Heart right ventricle (tissue), 16 donors: ENCODE measurements at regions not wholly inside any gene's neighbourhood (a gene's known extent, or its start where the extent isn't known, plus 50 kb on each side); places are given as distances from the start of the nearest gene placed in this dataset.

Experiments
- ATAC-seq, 8 donors: fragments of 200-7000 bp; cut with Tn5 transposase; one replicate each; pipeline ENCODE4 v1.9.1; 2020; ENCODE audit warnings: mild to moderate bottlenecking in 8 of 8, moderate library complexity in 8 of 8, moderate number of reproducible peaks in 1 of 8
- DNase-seq, 2 donors: peaks; one replicate each; pipeline ENCODE4 v3.0.0-alpha.2; 2020
- H3K27ac ChIP-seq, 10 donors: fragments of 200-600 bp; sonication (generic) in 2 of 10; one replicate each; pipeline versions ENCODE4 v1.5.0 to v1.8.0; 2020 to 2022; ENCODE audit warnings: mild to moderate bottlenecking in 3 of 10
- H3K27me3 ChIP-seq, 7 donors: fragments of 200-600 bp; one replicate each; pipeline ENCODE4 v1.8.0; 2021 to 2022; ENCODE audit warnings: mild to moderate bottlenecking in 2 of 7
- H3K36me3 ChIP-seq, 9 donors: fragments of 200-600 bp; sonication (generic) in 1 of 9; one replicate each; pipeline versions ENCODE4 v1.5.0 to v1.8.0; 2020 to 2022; ENCODE audit warnings: mild to moderate bottlenecking in 2 of 9
- H3K4me1 ChIP-seq, 9 donors: fragments of 200-600 bp; sonication (generic) in 1 of 9; one replicate each; pipeline versions ENCODE4 v1.5.0 to v1.8.0; 2020 to 2022; ENCODE audit warnings: mild to moderate bottlenecking in 4 of 9
- H3K4me3 ChIP-seq, 10 donors: fragments of 200-600 bp; sonication (generic) in 2 of 10; one replicate each; pipeline versions ENCODE4 v1.5.0 to v1.8.0; 2020 to 2022; ENCODE audit warnings: mild to moderate bottlenecking in 7 of 10, moderate library complexity in 2 of 10
- H3K9me3 ChIP-seq, 11 donors: fragments of 200-600 bp in 10 of 11; sonication (generic) in 2 of 11; one replicate each; pipeline versions ENCODE4 v1.5.0 to v1.8.0; 2013 to 2022; ENCODE audit warnings: mild to moderate bottlenecking in 2 of 11, control low read depth in 1 of 11, moderate library complexity in 1 of 11
- CTCF ChIP-seq, 9 donors: fragments of 200-600 bp; sonication (generic) in 2 of 9; IDR thresholded peaks; one replicate each; pipeline versions ENCODE4 v1.5.0 to v1.8.0; 2021 to 2022; ENCODE audit warnings: antibody characterized with exemption in 9 of 9, mild to moderate bottlenecking in 5 of 9, moderate library complexity in 1 of 9
- WGBS, 2 donors: extraction: QIAGEN DNeasy Blood & Tissue Kit; methylation state at CpG; one replicate each; pipeline ENCODE4 v1.1.7; 2013; ENCODE audit warnings: inconsistent platforms in 1 of 2; 5-methylcytosine and 5-hydroxymethylcytosine counted together
- intact Hi-C, 10 donors: fragments of 100-400 bp; cut with DNase I; formaldehyde crosslinking; loops; one replicate each; pipeline versions ENCODE4 v1.11.1 to v1.14.2; 2022
- donor health status: Arrhythmogenic right ventricular cardiomyopathy.
- donor health status: ischemic (EF 13 %, LVEDD 7.1; RV severe dilation, severe dysfunction).
- donor health status: healthy with polysubstance abuse.
- donor health status: DM: no; HTN: yes; CAD: no.
- donor health status: DM: no; HTN: no; CAD: no.
- donor health status: ischemic (EF 25% LVEDD 6.9; RV normal size, moderate dysfunction).
- donor health status: ischemic (EF 25% LVEDD 5.7; RV mildly dilated, moderate dysfunction).
- donor health status: healthy.
- donor health status: DM: yes; HTN: yes; CAD: no.
- donor health status: Ischemic cardiomyopathy.
- donor health status: ischemic (EF 35%, LVEDD 5.7; RV mildly dilated, moderate dysfunction).
- donor health status: nonischemic (EF 11% LVEDD 7.7; RV severe dilation, severe dysfunction).
- donor health status: DM: yes; HTN: yes; CAD: no.
- donor health status: PGD.
- donor health status: ischemic (EF 29% LVEDD 5.4; RV normal size, mild dysfunction).
- donor health status: nonischemic (EF 23%, LVEDD 6.1; RV moderate dilation, normal function).

GRCh38 chr18:52278191-52278590 lies 61.8 kb upstream of the DCC start:
- ATAC-seq (no peak), DNase-seq (no peak)
- Histone ChIP-seq H3K4me3 (no peak overlapping the region), H3K4me1 (no peaks in the 10 kb centered on the region), H3K9me3 (no peaks in the 10 kb centered on the region), H3K27me3 (peaks cover 0 to 3% (median 0%) of the 10 kb centered on the region in 7 donors), H3K36me3 (no peaks in the 10 kb centered on the region), H3K27ac (no peak overlapping the region)
- intact Hi-C loops: no loop called here
- TF ChIP-seq CTCF (IDR thresholded peaks at IDR 0.05): no peak
- 46 to 49% methylated on average over 2 of the region's 2 CpGs for WGBS, 2 donors

GRCh38 chr18:52280702-52281101 lies 59.3 kb upstream of the DCC start:
- ATAC-seq (no peak), DNase-seq (no peak)
- H3K27ac ChIP-seq: no peak overlapping the region
- H3K27me3 ChIP-seq: peaks cover 0 to 4% (median 0%) of the 10 kb centered on the region in 7 donors
- no peaks in the 10 kb centered on the region for H3K4me1 ChIP-seq
- intact Hi-C loops: loop anchor here in 1 of 10 donors (10.0 kb wide), 1 partner anchor 606 kb away; no protein-coding TSS in a partner anchor
- WGBS, 2 donors: 64 to 69% methylated on average over 2 of the region's 2 CpGs
- no peak for TF ChIP-seq CTCF (IDR thresholded peaks at IDR 0.05)
- no peak overlapping the region for H3K4me3 ChIP-seq
- no peaks in the 10 kb centered on the region for H3K9me3 ChIP-seq
- no peaks in the 10 kb centered on the region for H3K36me3 ChIP-seq

DNA sequence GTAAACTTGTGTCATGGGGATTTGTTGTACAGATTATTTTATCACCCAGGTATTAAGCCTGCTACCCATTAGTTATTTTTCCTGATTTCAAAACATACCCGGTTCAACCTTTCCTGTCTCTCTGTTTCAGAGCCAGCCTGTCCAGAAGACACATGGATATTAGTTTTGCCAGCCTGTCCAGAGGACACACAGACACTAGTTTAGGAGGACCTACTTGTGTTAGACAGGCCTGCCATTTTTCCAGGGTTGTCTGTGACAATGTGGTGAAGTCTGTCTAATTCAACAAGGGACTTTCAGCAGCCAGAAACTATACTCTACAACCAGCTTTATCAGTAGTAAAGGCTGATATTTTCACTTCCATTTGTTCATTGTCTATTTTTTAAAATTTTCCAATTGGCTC lies 56.1 kb upstream of the DCC start:
- Histone ChIP-seq H3K27me3 (peaks cover 0 to 16% (median 0%) of the 10 kb centered on the region in 7 donors), H3K9me3 (no peaks in the 10 kb centered on the region), H3K27ac (no peak overlapping the region), H3K4me1 (no peaks in the 10 kb centered on the region), H3K36me3 (no peaks in the 10 kb centered on the region), H3K4me3 (no peak overlapping the region)
- no peak for TF ChIP-seq CTCF (IDR thresholded peaks at IDR 0.05)
- WGBS, 2 donors: 52 to 62% methylated on average over 1 of the region's 1 CpG
- ATAC-seq (no peak), DNase-seq (no peak)
- intact Hi-C loops: loop anchor here in 1 of 10 donors (10.0 kb wide), 1 partner anchor 609 kb away; no protein-coding TSS in a partner anchor

GRCh38 chr18:52286675-52287074 lies 53.3 kb upstream of the DCC start:
- DNase-seq (no peak), ATAC-seq (no peak)
- intact Hi-C loops: loop anchor here in 1 of 10 donors (10.0 kb wide), 1 partner anchor 612 kb away; no protein-coding TSS in a partner anchor
- no peaks in the 10 kb centered on the region for H3K36me3 ChIP-seq
- TF ChIP-seq CTCF (IDR thresholded peaks at IDR 0.05): no peak
- no peaks in the 10 kb centered on the region for H3K9me3 ChIP-seq
- WGBS, 2 donors: 38 to 44% methylated on average over 6 of the region's 6 CpGs
- no peaks in the 10 kb centered on the region for H3K4me1 ChIP-seq
- no peak overlapping the region for H3K4me3 ChIP-seq
- H3K27ac ChIP-seq: no peak overlapping the region
- H3K27me3 ChIP-seq: peaks cover 0 to 16% (median 0%) of the 10 kb centered on the region in 7 donors
